Activated B cell treated with CpG ODN at 0.5 μM for 24 hours (primary cell): ENCODE measurements at regions not wholly inside any gene's neighbourhood (a gene's known extent, or its start where the extent isn't known, plus 50 kb on each side); places are given as distances from the start of the nearest gene placed in this dataset.

Experiments used
- ATAC-seq: fragments of 200-7000 bp; cut with Tn5 transposase; one replicate; pipeline ENCODE4 v1.10.0; 2021; ENCODE audit warnings: low read depth, mild to moderate bottlenecking, moderate library complexity
- CTCF ChIA-PET: fragments of 350-600 bp; sonication (Branson Sonifier 250); formaldehyde crosslinking; loops from one replicate; lab custom pipeline; 2021; ENCODE audit warnings: antibody characterized with exemption; lab: Charles Lee
- POLR2A ChIA-PET: fragments of 350-600 bp; sonication (Branson Sonifier 250); formaldehyde crosslinking; loops from one replicate; lab custom pipeline; 2021; ENCODE audit warnings: antibody characterized with exemption; lab: Charles Lee
- DNase-seq: peaks from one replicate; pipeline ENCODE4 v3.0.0; 2022
- H3K27ac Mint-ChIP-seq: one replicate; pipeline ENCODE4 v1.8.0; 2020; ENCODE audit warnings: mixed read lengths
- H3K27me3 Mint-ChIP-seq: one replicate; pipeline ENCODE4 v1.8.0; 2021; ENCODE audit warnings: mixed read lengths
- H3K36me3 Mint-ChIP-seq: one replicate; pipeline ENCODE4 v1.8.0; 2021; ENCODE audit warnings: low read depth, mixed read lengths
- H3K4me1 Mint-ChIP-seq: one replicate; pipeline ENCODE4 v1.8.0; 2021; ENCODE audit warnings: mixed read lengths
- H3K4me3 Mint-ChIP-seq: one replicate; pipeline ENCODE4 v1.8.0; 2020; ENCODE audit warnings: mild to moderate bottlenecking, mixed read lengths
- H3K9me3 Mint-ChIP-seq: one replicate; pipeline ENCODE4 v1.8.0; 2020; ENCODE audit warnings: mixed read lengths
- CTCF ChIP-seq: fragments of 200-600 bp; IDR thresholded peaks from one replicate; pipeline ENCODE4 v1.8.0; 2022; ENCODE audit warnings: antibody characterized with exemption, mild to moderate bottlenecking
- intact Hi-C: fragments of 100-400 bp; cut with micrococcal nuclease; formaldehyde crosslinking; loops from one replicate; pipeline ENCODE4 v1.15.1; 2024

- no peaks in the 10 kb centered on the region for H3K27me3 Mint-ChIP-seq
- peaks cover 32% of the 10 kb centered on the region for H3K4me1 Mint-ChIP-seq
Observed at GRCh38 chr6:47360388-47360787, 50.7 kb upstream of the TNFRSF21 start.

GRCh38 chr6:47362857-47363461 lies 53.3 kb upstream of the TNFRSF21 start:
- ChIA-PET POLR2A (no interaction called here), CTCF (no interaction called here)
- no peaks in the 10 kb centered on the region for H3K36me3 Mint-ChIP-seq
- intact Hi-C loops, result no loop called here
- DNase-seq (no peak), ATAC-seq (no peak)
- H3K4me1 Mint-ChIP-seq, result peaks cover 27% of the 10 kb centered on the region
- no peak overlapping the region for H3K4me3 Mint-ChIP-seq
- no peak overlapping the region for H3K27ac Mint-ChIP-seq
- H3K9me3 Mint-ChIP-seq, result no peaks in the 10 kb centered on the region
- H3K27me3 Mint-ChIP-seq, result no peaks in the 10 kb centered on the region
- no peak for TF ChIP-seq CTCF

More at GRCh38 chr6:47360388-47360787, 50.7 kb upstream of the TNFRSF21 start:
- ChIA-PET POLR2A (no interaction called here), CTCF (no interaction called here)
- H3K4me3 Mint-ChIP-seq, result no peak overlapping the region
- TF ChIP-seq CTCF, result no peak
- intact Hi-C loops, result no loop called here
- no peak overlapping the region for H3K27ac Mint-ChIP-seq
- no peak for ATAC-seq
- H3K9me3 Mint-ChIP-seq, result no peaks in the 10 kb centered on the region
- H3K36me3 Mint-ChIP-seq, result no peaks in the 10 kb centered on the region
- DNase-seq, result no peak

- H3K36me3 Mint-ChIP-seq, result no peaks in the 10 kb centered on the region
- TF ChIP-seq CTCF, result no peak
- no peak overlapping the region for H3K4me3 Mint-ChIP-seq
- no peak overlapping the region for H3K27ac Mint-ChIP-seq
- ChIA-PET POLR2A (no interaction called here), CTCF (no interaction called here)
- H3K4me1 Mint-ChIP-seq, result peaks cover 20% of the 10 kb centered on the region
- no peaks in the 10 kb centered on the region for H3K9me3 Mint-ChIP-seq
- intact Hi-C loops, result no loop called here
- DNase-seq (no peak), ATAC-seq (no peak)
- no peaks in the 10 kb centered on the region for H3K27me3 Mint-ChIP-seq
Observed at GRCh38 chr6:47363736-47364135, 54.0 kb upstream of the TNFRSF21 start.

- Mint-ChIP-seq H3K36me3 (no peaks in the 10 kb centered on the region), H3K9me3 (no peaks in the 10 kb centered on the region), H3K27ac (no peak overlapping the region), H3K4me1 (peaks cover under 1% of the 10 kb centered on the region), H3K4me3 (no peak overlapping the region), H3K27me3 (no peaks in the 10 kb centered on the region)
- ATAC-seq (no peak), DNase-seq (no peak)
- POLR2A ChIA-PET, result no interaction called here
- TF ChIP-seq CTCF, result no peak
- intact Hi-C loops, result no loop called here
- CTCF ChIA-PET, result no interaction called here
Observed at GRCh38 chr6:47366335-47366890, 56.7 kb upstream of the TNFRSF21 start.

- ChIA-PET POLR2A (no interaction called here), CTCF (no interaction called here)
- no peak for TF ChIP-seq CTCF
- DNase-seq, result no peak
- ATAC-seq, result no peak
- Mint-ChIP-seq H3K4me1 (peaks cover 4% of the 10 kb centered on the region), H3K27ac (no peak overlapping the region), H3K27me3 (no peaks in the 10 kb centered on the region), H3K4me3 (no peak overlapping the region), H3K36me3 (no peaks in the 10 kb centered on the region), H3K9me3 (no peaks in the 10 kb centered on the region)
- intact Hi-C loops, result no loop called here
Observed at GRCh38 chr6:47371139-47371869, 61.6 kb upstream of the TNFRSF21 start.
